ENCODE measurements at regions not wholly inside any gene's neighbourhood (a gene's known extent, or its start where the extent isn't known, plus 50 kb on each side); places are given as distances from the start of the nearest gene placed in this dataset.

GRCh38 chr2:144235050-144235449 is 284.9 kb downstream of the ZEB2 start:
- TF ChIP-seq CTCF (conservative IDR thresholded peaks at IDR 0.05): no peak
- no peak overlapping the region for H3K27ac ChIP-seq

- no peak overlapping the region for H3K27ac ChIP-seq
- no peak for TF ChIP-seq CTCF (conservative IDR thresholded peaks at IDR 0.05)
Measured at GRCh38 chr2:144234542-144234871, 285.4 kb downstream of the ZEB2 start.

- no peak overlapping the region for H3K27ac ChIP-seq
- TF ChIP-seq CTCF (conservative IDR thresholded peaks at IDR 0.05): no peak
Measured at GRCh38 chr2:144233733-144234541, 286.0 kb downstream of the ZEB2 start.

- H3K27ac ChIP-seq: no peak overlapping the region
- no peak for TF ChIP-seq CTCF (conservative IDR thresholded peaks at IDR 0.05)
Measured at GRCh38 chr2:144233317-144233716, 286.6 kb downstream of the ZEB2 start.

- no peak for TF ChIP-seq CTCF (conservative IDR thresholded peaks at IDR 0.05)
Measured at GRCh38 chr2:144230448-144231085, 289.4 kb downstream of the ZEB2 start.

GRCh38 chr2:144230033-144230432 is 289.9 kb downstream of the ZEB2 start:
- no peak overlapping the region for H3K27ac ChIP-seq
- no peak for TF ChIP-seq CTCF (conservative IDR thresholded peaks at IDR 0.05)

More at GRCh38 chr2:144230448-144231085, 289.4 kb downstream of the ZEB2 start:
- H3K27ac ChIP-seq: no peak overlapping the region

GRCh38 chr2:144229296-144229695 is 290.6 kb downstream of the ZEB2 start:
- no peak overlapping the region for H3K27ac ChIP-seq
- TF ChIP-seq CTCF (conservative IDR thresholded peaks at IDR 0.05): no peak

Measured in VCaP (cell line).